ENCODE measurements at regions not wholly inside any gene's neighbourhood (a gene's known extent, or its start where the extent isn't known, plus 50 kb on each side); places are given as distances from the start of the nearest gene placed in this dataset.
"Not testable (repeated sequence)": the region's sequence is repeated elsewhere in the genome, so short reads cannot be mapped to it uniquely, and the experiment has no call there.

- TF ChIP-seq POLR2A (IDR thresholded peaks at IDR 0.05) (no peak), CTCF (IDR thresholded peaks at IDR 0.05) (no peak), POLR2AphosphoS5 (IDR thresholded peaks at IDR 0.05) (no peak)
- no peak overlapping the region for H3K27ac ChIP-seq
- no peak for DNase-seq (ENCODE audit: low spot score in 2 of 2)
- no peaks in the 10 kb centered on the region for H3K36me3 ChIP-seq
- peaks cover 0 to 3% of the 10 kb centered on the region in 2 donors for H3K4me1 ChIP-seq
- no peak overlapping the region for H3K4me3 ChIP-seq
- peaks cover 6 to 12% of the 10 kb centered on the region in 2 donors for H3K9me3 ChIP-seq
- no peaks in the 10 kb centered on the region for H3K27me3 ChIP-seq
- intact Hi-C loops (cut with DNase I; ENCODE audit: low total_unique reads) = no loop called here
These were observed 52.2 kb downstream of the CALML3 start for GRCh38 chr10:5576780-5577624.

- intact Hi-C loops (cut with DNase I; ENCODE audit: low total_unique reads); H3K4me3 ChIP-seq; DNase-seq (ENCODE audit: low spot score in 2 of 2); H3K27me3 ChIP-seq; H3K36me3 ChIP-seq; H3K27ac ChIP-seq: not testable (repeated sequence)
- Histone ChIP-seq H3K4me1 (peaks cover 3 to 12% of the 10 kb centered on the region in 2 donors), H3K9me3 (peaks cover 8 to 12% of the 10 kb centered on the region in 2 donors)
These were observed 55.3 kb downstream of the CALML3 start for GRCh38 chr10:5580038-5580428.

- no peaks in the 10 kb centered on the region for H3K27me3 ChIP-seq
- TF ChIP-seq CTCF (IDR thresholded peaks at IDR 0.05) (no peak), POLR2AphosphoS5 (IDR thresholded peaks at IDR 0.05) (no peak), POLR2A (IDR thresholded peaks at IDR 0.05) (no peak)
- H3K36me3 ChIP-seq = no peaks in the 10 kb centered on the region
- H3K4me1 ChIP-seq = peaks cover 13 to 22% of the 10 kb centered on the region in 2 donors
- H3K27ac ChIP-seq = peak overlapping the region in 1 of 2 donors; percentile 90
- peaks cover 8 to 12% of the 10 kb centered on the region in 2 donors for H3K9me3 ChIP-seq
- intact Hi-C loops (cut with DNase I; ENCODE audit: low total_unique reads) = no loop called here
- H3K4me3 ChIP-seq = no peak overlapping the region
- DNase-seq (ENCODE audit: low spot score in 2 of 2) = no peak
These were observed 57.2 kb downstream of the CALML3 start for GRCh38 chr10:5581670-5582566.

GRCh38 chr10:5582736-5583135 is 58.0 kb downstream of the CALML3 start:
- no peaks in the 10 kb centered on the region for H3K27me3 ChIP-seq
- TF ChIP-seq POLR2A (IDR thresholded peaks at IDR 0.05) (no peak), POLR2AphosphoS5 (IDR thresholded peaks at IDR 0.05) (no peak), CTCF (IDR thresholded peaks at IDR 0.05) (no peak)
- H3K36me3 ChIP-seq = no peaks in the 10 kb centered on the region
- peaks cover 8 to 12% of the 10 kb centered on the region in 2 donors for H3K9me3 ChIP-seq
- H3K27ac ChIP-seq = peak overlapping the region in 1 of 2 donors; percentile 90
- intact Hi-C loops (cut with DNase I; ENCODE audit: low total_unique reads) = no loop called here
- H3K4me3 ChIP-seq = no peak overlapping the region
- no peak for DNase-seq (ENCODE audit: low spot score in 2 of 2)
- H3K4me1 ChIP-seq = peaks cover 17 to 22% of the 10 kb centered on the region in 2 donors

GRCh38 chr10:5583525-5584175 is 58.9 kb downstream of the CALML3 start:
- intact Hi-C loops (cut with DNase I; ENCODE audit: low total_unique reads) = no loop called here
- peaks cover 8 to 12% of the 10 kb centered on the region in 2 donors for H3K9me3 ChIP-seq
- peaks cover 19 to 22% of the 10 kb centered on the region in 2 donors for H3K4me1 ChIP-seq
- no peak for TF ChIP-seq POLR2A (IDR thresholded peaks at IDR 0.05)
- TF ChIP-seq CTCF (IDR thresholded peaks at IDR 0.05) = peak in 1 of 3 donors; percentile 10
- peak in 2 of 3 donors; percentile 56 to 80 for TF ChIP-seq POLR2AphosphoS5 (IDR thresholded peaks at IDR 0.05)
- H3K36me3 ChIP-seq = no peaks in the 10 kb centered on the region
- H3K27ac ChIP-seq = peak overlapping the region; percentile 90 to 93
- no peaks in the 10 kb centered on the region for H3K27me3 ChIP-seq
- peak; percentile 94 to 96 for DNase-seq (ENCODE audit: low spot score in 2 of 2)
- no peak overlapping the region for H3K4me3 ChIP-seq

Data from breast epithelium (tissue), 4 donors.